GM19043 (cell line): ENCODE measurements at regions not wholly inside any gene's neighbourhood (a gene's known extent, or its start where the extent isn't known, plus 50 kb on each side); places are given as distances from the start of the nearest gene placed in this dataset.

Experiments used
- ATAC-seq: cut with Tn5 transposase; IDR thresholded peaks from one replicate; pipeline ENCODE4 v1.9.1; 2021; ENCODE audit warnings: low read depth; ENCODE audit not compliant: unreplicated experiment

DNA sequence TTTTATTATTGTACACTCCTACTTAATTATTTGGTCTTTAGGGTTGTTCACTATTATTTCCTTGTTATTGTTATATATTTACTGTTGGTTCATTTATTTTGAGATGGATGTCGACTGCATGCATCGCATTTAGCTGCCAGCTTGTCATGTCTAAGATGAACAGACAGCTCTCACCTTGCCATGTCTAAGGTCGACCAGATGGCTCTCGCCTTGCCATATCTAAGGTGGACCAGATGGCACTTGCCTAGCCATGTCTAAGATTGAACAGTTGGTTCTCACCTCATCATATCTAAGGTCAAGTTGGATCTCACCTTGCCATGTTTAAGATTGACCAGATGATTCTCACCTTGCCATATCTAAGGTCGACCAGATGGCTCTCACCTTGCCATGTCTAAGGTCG, 1440.9 kb downstream of the UQCRFS1 start:
- ATAC-seq = no peak

DNA sequence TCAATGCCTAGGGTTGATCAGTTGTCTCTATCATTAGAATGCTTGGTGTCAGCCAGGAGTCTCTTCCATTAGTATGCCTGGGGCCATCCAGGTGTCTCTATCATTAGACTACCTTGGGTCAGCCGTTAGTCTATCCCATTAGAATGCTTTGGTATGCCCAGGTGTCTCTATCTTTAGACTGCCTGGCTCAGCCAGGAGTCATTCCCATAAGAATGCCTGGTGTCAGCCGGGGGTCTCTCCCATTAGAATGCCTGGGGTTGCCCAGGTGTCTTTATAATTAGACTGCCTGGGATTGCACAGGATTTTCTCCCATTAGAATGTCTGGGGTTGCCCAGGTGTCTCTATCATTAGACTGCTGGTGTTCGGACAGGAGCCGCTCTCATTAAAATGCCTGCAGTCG, 1442.9 kb downstream of the UQCRFS1 start:
- no peak for ATAC-seq

- no peak for ATAC-seq
Measured at GRCh38 chr19:27767234-27767633, 1445.7 kb downstream of the UQCRFS1 start.

GRCh38 chr19:27765912-27766725, 1446.8 kb downstream of the UQCRFS1 start:
- ATAC-seq = no peak

- no peak for ATAC-seq
Measured at GRCh38 chr19:27765397-27765796, 1447.6 kb downstream of the UQCRFS1 start.

DNA sequence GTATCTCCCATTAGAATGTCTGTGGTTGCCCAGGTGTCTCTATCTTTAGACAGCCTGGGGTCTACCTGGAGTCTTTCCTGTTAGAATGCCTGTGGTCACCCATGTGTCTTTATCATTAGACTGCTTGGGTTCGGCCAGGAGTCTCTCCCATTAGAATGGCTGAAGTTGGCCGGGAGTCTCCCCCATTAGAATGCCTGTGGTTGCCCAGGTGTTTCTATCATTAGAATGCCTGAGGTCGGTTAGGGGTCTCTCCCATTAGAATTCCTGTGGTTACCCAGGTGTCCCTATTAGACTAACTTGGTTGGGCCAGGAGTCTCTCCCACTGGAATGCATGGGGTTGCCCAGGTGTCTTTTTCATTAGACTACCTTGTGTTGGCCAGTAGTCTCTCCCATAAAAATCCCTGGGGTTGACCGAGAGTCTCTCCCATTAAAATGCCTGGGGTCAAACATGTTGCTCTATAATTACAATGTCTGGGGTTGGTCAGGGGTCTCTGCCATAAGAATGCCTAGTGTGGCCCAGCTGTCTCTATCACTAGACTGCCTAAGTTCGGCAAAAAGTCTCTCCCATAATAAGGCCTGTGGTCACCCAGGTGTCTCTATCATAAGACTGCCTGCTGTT, 1448.7 kb downstream of the UQCRFS1 start:
- ATAC-seq = no peak

DNA sequence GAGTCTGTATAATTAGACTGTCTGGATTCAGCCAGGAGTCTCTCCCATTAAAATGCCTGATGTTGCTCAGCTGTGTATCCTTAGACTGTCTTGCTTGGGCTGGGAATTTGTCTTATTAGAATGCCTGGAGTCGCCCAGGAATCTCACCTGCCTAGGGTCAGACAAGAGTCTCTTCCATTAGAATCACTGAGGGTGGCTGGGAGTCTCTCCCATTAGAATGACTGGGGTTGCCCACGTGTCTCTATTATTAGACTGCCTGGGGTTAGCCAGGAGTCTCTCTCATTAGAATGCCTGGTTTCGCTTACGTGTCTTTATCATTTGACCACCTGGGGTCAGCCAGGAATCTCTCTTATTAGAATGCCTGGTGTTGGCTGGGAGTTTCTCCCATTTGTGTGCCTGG, 1450.0 kb downstream of the UQCRFS1 start:
- ATAC-seq = no peak

- no peak for ATAC-seq
Measured at GRCh38 chr19:27759896-27760295, 1453.1 kb downstream of the UQCRFS1 start.

DNA sequence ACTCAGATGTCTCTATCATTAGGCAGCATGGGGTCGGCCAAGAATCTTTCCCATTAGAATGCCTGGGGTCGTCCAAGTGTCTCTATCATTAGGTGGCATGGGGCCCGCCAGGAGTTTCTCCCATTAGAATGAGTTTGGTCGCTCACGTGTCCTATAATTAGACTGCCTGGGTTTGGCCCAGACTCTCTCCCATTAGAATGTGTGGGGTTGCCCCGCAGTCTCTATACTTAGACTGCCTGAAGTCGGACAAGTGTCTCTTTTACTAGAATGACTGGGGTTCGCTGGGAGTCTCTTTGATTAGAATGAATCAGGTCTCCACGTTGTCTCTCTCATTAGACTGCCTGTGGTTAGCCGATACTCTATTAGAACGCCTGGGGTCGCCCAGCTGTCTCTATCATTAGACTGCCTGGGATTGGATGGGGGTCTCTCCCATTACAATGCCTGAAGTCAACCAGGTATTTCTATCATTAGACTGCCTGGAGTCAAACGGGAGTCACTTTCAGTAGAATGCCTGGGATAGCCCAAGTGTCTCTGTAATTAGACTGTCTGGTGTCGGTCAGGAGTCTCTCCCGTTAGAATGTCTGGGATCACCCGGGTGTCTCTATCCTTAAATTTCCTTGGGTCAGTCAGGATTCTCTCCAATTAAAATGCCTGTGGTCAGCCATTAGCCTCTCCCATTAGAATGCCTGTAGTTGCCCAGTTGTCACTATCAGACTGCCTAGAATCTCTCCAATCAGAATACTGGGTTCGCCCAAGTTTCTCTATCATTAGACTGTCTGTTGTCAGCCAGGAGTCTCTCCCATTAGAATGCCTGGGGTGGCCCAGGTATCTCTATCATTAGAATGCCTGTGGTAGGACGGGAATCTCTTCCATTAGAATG, 1454.1 kb downstream of the UQCRFS1 start:
- ATAC-seq = no peak

GRCh38 chr19:27754700-27755099, 1458.3 kb downstream of the UQCRFS1 start:
- ATAC-seq = no peak

DNA sequence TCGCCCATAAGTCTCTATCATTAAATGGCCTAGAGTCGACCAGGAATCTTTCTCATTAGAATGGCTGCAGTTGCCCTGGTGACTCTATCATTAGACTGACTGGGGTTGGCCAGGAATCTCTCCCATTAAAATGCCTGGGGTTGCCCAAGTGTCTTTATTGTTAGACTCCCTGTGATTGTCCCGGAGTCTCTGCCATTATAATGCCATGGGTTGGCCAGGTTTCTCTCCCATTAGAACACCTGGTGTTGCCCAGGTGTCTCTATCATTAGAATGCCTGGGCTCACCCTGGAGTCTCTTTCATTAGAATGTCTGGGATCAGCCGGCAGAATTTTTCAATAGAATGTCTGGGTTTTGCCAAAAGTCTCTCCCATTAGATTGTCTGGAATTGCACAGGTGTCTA, 1459.3 kb downstream of the UQCRFS1 start:
- ATAC-seq = no peak

GRCh38 chr19:27752530-27753184, 1460.3 kb downstream of the UQCRFS1 start:
- no peak for ATAC-seq

- no peak for ATAC-seq
Measured at GRCh38 chr19:27751044-27751391, 1461.9 kb downstream of the UQCRFS1 start.

- ATAC-seq = no peak
Measured at GRCh38 chr19:27750391-27751043, 1462.4 kb downstream of the UQCRFS1 start.

DNA sequence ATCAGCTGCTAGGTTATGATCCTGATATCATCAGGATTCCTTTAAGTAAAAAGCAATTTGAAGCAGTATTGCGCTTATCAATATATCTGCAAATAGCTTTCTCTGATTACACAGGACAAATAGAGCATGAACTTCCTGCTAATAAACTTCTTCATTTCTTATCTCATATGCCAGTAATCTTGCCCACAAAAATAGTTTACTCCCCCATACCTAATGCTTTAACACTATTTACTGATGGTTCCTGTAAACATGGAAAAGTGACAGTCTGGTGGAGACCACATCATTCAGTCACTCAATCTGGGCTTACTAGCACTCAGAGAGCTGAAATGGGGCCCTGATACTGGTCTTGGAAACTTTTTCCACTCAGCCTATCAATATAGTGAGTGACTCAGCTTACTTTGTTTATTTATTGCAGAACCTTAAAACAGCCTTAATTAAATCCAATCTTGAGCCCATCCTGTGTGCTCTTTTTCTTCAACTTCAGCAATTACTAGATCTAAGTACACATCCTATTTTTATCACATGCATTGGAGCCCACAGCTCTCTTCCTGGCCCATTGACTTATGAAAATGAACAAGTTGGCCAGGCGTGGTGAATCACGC, 1464.3 kb downstream of the UQCRFS1 start:
- ATAC-seq = no peak

GRCh38 chr19:27746691-27747380, 1466.1 kb downstream of the UQCRFS1 start:
- ATAC-seq = no peak

DNA sequence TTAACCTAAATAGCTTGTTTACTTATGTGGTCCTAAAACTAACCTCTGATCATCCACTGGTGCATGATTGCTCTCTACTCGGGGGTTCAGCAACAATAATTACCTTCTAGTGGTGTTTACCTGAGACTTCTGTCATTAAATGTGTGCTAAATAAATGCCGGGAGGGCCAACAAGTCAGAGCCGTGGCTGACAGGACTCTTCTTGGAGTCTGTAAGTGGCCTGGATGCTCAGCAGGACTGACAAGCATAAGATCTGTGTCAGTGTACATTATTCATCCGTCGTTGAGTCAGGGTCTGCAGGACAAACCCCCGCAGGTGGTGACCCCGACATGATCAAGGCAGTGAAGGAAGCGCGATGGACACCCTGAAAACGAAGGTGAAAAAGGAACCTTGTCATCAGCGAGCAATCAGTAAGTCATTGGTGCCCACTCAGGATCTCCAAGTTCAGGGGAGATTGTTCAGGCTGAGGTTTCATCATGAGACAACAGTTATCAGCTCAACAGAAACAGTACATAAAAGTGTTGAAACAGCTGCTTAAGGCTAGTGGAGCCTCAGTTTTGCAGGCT, 1466.9 kb downstream of the UQCRFS1 start:
- ATAC-seq = no peak

DNA sequence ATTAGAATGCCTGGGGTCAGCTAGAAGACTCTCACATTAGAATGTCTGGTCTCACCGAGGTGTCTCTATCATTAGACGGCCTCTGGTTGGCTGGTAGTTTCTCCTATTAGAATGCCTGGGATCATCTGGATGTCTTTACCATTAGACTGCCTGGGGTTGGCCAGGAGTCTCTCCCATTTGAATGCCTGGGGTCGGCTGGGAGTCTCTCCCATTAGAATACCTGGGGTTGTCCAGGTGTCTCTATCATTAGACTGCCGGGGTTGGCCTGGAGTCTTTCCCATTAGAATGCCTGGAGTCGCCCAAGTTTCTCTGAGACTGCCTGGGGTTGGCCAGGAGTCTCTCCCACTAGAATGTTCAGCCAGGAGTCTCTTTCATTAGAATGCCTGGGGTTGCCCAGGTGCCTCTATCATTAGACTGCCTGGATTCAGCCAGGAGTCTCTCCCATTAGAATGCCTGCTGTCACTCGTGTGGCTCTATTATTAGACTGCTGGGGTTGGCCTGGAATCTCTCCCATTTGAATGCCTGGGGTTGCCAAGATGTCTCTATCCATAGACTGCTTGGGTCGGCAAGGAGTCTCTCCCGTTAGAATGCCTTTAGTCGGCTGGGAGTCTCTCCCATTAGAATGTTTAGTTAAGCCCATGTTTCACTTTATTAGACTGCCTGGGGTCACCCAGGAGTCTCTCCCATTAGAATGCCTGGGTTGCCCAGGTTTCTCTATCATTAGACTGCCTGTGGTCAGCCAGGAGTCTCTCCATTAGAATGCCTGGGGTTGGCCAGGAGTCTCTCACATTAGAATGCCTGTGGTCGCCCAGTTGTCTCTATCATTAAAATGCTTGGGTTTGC, 1467.8 kb downstream of the UQCRFS1 start:
- ATAC-seq = no peak
